GM12874 (cell line): ENCODE measurements at regions not wholly inside any gene's neighbourhood (a gene's known extent, or its start where the extent isn't known, plus 50 kb on each side); places are given as distances from the start of the nearest gene placed in this dataset.

Source experiments
- CTCF ChIP-seq: IDR thresholded peaks from 2 replicates; pipeline ENCODE4 v1.5.1; 2011; ENCODE audit warnings: low read depth, mild to moderate bottlenecking, control low read depth, low read length, moderate library complexity; ENCODE audit not compliant: insufficient read depth

DNA sequence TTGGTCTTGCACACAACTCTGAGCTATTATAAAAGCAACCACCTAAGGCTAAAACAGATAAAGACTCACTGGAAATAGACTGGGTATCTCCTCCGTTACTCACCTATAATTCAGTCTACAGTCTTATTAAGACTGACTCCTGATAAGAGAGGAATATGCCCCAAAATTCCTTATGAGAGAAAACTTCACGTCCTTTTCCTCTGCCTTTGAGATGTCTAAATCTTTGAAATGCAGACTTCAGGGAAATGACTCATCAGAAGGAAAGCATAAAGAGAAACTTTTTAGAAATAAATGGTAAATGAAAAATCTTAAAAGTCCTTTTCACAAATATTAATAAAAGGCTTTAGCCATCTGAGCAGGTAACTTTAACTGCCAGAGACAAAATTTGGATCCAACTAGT, 187.5 kb upstream of the RTL1 start:
- TF ChIP-seq CTCF = no peak

- no peak for TF ChIP-seq CTCF
Measured at GRCh38 chr14:101096551-101096950, 193.0 kb upstream of the RTL1 start.

- TF ChIP-seq CTCF = no peak
Measured at GRCh38 chr14:101097109-101097793, 193.7 kb upstream of the RTL1 start.

- no peak for TF ChIP-seq CTCF
Measured at GRCh38 chr14:101098177-101098576, 194.7 kb upstream of the RTL1 start.

DNA sequence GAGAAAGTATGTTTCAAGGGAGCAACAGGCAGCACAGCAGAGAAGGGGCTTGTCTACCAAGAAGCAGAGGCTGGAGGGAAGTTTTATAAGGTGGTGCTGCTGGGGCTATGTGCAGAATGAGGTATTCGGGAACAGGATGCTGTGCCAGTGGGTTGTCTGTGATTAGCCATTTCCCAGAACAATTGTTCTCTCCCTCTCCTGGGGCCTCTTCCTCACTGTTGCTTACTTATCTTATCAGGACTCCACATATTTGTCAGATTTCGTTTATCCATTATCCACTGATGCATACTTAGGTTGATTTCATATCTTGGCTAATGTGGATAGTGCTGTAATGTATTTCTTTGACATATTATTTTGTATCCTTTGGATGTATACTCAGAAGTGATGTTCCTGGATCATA, 195.1 kb upstream of the RTL1 start:
- no peak for TF ChIP-seq CTCF

GRCh38 chr14:101101456-101102056, 198.0 kb upstream of the RTL1 start:
- no peak for TF ChIP-seq CTCF

DNA sequence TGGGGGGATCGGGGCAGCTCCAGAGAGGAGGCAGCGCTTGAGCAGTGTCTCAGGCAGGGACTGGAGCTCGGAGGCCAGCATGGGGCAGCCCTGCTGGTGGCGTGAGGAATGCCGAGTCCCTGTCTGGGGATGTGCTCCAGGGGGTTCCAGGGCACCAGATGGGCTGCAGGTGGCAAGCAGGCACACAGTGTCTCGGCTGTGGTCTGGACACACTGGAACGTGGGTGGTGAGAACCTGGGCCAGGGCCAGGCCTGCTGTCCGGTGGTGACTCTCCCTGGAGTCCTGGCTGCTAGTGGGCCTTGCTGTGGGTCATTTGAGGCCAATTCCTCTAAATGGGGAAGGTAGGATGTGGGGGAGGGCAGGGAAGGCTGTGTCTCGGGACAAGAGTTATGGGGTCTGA, 199.4 kb upstream of the RTL1 start:
- TF ChIP-seq CTCF = no peak
